Epithelial cell of prostate (primary cell): ENCODE measurements at regions not wholly inside any gene's neighbourhood (a gene's known extent, or its start where the extent isn't known, plus 50 kb on each side); places are given as distances from the start of the nearest gene placed in this dataset.
"Not testable (repeated sequence)": the region's sequence is repeated elsewhere in the genome, so short reads cannot be mapped to it uniquely, and the experiment has no call there.

Source experiments
- DNase-seq: peaks from one replicate; pipeline ENCODE4 v3.0.0-alpha.2; 2011; ENCODE audit warnings: low read depth, low spot score
- H3K27ac ChIP-seq: fragments of 450-650 bp; 2 replicates; pipeline ENCODE4 v1.5.1; 2017; ENCODE audit warnings: mild to moderate bottlenecking

DNA sequence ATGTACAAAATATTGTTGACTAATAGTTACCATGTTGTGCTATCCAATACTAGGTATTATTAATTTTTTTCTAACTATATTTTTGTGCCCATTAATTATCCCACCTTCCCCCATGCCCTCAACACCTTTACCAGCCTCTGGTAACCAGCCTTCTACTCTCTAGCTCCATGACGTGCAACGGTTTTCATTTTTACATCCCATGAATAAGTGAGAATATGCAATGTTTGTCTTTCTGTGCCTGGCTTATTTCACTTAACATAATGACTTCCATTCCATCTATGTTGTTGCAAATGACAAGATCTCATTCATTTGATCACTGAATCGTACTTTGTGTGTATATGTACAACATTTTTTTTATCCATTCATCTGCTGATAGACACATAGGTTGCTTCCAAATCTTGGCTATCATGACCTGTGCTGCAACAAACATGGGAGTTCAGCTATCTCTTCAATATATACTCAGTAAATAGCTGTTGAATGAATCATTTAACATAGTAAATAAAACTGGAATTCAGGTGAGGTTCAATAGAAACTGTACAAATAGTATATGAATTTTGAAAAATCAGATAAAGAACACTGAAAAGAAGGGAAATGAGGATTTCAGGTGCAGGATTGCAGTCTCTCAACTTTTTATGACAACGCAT, 509.0 kb upstream of the MIR17HG start:
- no peak for DNase-seq
- peak overlapping the region; percentile 98 for H3K27ac ChIP-seq

DNA sequence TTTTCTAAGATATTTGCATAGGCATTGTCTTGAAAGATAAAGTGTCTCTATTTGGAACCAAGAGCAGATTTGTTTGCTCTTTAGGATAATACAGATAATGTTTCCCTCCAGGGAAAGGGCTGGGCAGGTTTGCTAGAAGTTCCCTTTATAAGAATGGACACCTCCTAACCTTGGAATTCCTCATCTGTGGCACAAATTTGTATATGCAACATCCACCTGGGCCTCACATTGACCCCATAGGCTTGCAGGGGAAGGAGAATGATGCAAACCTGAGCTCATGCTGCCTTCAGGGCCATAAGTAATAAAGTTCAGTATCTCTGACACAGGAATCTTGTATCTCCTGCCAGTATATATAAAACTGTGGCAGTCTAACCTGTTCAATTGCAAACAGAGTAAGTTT, 508.4 kb upstream of the MIR17HG start:
- H3K27ac ChIP-seq, result peak overlapping the region; percentile 98
- DNase-seq, result peak; percentile 61

DNA sequence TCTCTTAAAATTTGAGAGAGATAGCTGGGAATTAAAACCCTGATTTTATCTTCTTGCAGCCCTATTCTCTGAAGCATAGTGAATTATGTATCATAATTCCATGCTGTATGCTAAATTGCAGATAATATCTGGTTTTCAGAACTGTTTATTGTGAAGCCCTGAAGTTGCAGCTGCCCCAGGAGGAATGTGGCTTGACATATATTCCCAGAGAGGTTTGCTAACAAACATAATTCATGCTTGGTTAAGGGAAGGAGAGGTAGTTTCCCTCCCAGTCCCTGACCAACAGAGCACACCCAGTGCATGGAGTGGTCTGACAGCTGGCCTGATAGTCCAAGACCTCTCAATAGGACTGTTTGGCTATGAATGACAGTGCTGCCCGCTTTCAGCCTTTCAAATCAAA, 500.6 kb upstream of the MIR17HG start:
- DNase-seq, result no peak

DNA sequence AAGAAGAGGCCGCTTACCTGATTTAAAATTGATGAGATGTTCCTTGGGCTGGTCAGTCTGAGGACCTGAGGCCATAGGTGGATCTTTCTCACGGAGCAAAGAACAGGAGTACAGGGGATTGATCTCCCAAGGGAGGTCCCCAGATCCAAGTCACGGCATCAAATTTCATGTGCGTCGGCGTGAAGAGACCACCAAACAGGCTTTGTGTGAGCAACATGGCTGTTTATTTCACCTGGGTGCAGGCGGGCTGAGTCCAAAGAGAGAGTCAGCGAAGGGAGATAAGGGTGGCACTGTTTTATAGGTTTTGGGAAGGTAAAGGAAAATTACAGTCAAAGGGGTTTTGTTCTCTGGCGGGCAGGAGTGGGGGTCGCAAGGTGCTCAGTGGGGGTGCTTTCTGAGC, 493.8 kb upstream of the MIR17HG start:
- DNase-seq, H3K27ac ChIP-seq: not testable (repeated sequence)

More for the DNA sequence above, 500.6 kb upstream of the MIR17HG start:
- no peak overlapping the region for H3K27ac ChIP-seq

DNA sequence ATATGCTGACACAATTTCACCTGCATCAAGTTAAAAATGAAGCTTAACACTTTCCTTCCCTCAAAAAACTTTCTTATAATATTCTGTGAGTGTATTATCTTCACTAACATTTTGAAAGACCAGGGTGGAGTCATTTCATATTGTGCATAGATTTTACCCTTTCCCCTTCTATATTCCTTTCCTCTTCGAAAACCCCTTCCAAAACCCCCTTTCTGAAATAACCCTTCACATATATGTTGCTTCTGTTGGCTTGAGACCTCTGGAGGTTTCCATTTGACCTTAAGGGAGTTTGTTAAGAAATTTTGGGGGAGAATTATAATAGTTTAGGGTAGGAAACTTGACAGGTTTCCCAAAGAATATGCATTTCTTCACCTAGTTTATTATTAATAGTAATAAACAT, 489.6 kb upstream of the MIR17HG start:
- no peak overlapping the region for H3K27ac ChIP-seq
- DNase-seq, result no peak

DNA sequence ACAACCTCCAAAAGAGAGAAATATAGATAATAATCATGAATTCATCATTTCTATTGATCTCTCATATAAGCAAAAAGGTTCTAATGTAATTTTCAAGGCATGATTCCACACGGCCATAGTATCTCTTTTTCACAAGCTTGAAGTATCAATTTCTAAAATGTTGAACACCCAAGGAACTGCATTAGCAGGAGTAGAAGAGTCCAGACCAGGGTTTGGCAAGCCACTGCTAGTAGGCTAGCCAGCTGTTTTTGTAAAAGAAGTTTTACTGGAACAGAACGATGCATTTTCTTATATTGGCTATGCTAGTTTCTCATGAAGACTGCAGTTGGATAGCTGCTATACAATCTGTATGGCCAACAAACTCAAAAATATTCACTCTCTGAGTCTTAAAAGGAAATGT, 481.5 kb upstream of the MIR17HG start:
- DNase-seq, result no peak
- no peak overlapping the region for H3K27ac ChIP-seq

DNA sequence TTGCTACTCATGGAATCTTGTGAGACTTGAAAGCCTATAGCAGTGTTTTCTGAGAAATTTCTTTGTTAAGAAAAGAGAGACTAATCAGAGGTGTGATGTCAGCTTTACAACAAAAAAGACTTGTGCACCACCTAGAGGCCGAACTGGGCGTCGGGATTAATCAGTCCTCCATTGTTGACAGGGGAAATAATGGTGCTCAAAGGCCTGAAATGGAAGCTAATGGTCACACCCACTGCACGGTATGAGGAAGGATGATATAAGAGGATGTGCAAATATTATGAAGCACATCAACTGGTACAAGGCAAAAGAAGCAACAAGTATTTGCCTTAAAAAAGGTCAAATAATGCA, 480.2 kb upstream of the MIR17HG start:
- DNase-seq, result peak; percentile 60
- H3K27ac ChIP-seq, result no peak overlapping the region

DNA sequence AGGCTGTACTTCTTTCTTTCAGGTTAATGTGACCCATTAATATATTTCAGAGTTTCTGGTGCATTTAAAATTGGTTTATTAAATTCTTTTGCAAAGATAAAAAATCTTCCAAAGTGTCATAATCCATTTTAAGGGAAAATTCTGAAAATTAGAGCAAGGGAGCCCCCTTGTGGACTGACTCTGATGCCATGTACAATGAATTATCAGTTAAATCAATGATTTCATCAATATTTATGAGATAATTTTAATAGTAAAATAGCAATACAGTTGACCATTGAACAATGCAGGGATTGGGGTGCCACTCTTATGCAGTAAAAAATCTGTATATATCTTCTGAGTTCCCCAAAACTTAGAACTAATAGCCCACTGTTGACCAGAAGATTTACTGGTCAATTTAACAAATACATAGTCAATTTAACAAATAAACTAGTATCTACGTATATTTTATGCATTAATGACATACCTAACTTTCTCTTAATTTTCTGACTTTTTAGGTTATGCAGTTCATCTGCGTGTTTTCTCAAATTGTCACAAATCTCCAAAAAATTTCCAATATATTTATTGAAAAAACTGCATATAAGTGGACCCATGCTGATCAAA, 479.1 kb upstream of the MIR17HG start:
- no peak overlapping the region for H3K27ac ChIP-seq

DNA sequence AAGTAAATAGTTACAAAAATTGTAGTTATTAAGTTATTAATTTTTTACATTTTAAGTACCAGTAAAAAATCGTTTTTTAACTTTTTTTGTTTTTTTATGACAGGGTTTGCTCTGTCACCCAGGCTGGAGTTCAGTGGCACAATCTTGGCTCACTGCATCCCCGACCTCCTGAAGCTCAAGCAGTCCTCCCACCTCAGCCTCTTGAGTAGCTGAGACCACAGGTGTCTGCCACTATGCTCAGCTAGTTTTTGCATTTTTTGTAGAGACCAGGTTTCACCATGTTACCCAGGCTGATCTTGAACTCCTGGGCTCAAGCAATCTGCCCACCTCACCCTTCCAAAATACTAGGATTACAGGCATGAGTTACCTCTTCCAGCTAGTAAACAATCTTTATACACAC, 477.9 kb upstream of the MIR17HG start:
- no peak overlapping the region for H3K27ac ChIP-seq
- DNase-seq, result no peak

More for the DNA sequence above, 479.1 kb upstream of the MIR17HG start:
- no peak for DNase-seq

DNA sequence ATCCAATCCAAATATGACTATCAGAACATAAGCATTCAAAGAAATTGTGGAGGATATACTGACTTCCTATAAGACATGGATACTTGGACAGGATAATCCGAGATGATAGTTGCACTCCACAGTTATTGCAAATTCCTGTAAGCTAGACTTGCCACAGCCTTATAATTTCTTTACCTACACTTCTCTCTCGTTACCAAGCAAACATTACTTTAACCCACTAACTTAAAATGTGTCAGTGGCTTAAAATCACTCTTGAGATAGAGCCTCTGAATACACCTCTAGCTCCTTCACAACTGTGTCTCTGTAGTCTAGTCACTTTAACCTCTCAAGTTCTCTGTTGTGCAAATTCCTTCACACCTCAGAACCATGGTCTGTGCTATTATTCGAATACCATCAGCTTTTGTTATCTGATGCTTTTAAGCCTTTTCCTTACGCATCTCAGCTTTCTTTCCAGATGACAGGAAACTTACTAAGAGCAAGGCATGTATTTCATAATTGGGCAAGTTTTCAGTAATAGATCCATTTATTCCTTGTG, 474.9 kb upstream of the MIR17HG start:
- no peak for DNase-seq
- no peak overlapping the region for H3K27ac ChIP-seq

DNA sequence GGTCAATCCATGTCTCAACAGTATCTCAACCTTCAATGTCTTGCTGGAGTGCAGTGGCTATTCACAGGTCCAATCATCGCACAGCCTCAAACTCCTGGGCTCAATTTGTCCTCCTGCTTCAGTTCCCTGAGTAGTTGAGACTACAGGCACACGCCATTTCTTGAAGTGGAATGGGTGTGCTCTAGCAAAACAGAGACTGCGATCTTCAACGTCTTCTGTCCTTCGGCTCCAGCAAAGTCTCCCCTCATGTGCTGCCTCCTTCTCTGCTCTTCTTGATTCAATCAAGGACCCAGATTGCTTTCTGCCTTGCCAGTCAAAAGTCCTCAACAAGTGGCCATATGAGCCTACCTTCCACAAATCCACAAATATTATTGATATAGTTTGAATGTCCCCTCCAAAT, 466.7 kb upstream of the MIR17HG start:
- DNase-seq, result no peak
- H3K27ac ChIP-seq, result no peak overlapping the region

DNA sequence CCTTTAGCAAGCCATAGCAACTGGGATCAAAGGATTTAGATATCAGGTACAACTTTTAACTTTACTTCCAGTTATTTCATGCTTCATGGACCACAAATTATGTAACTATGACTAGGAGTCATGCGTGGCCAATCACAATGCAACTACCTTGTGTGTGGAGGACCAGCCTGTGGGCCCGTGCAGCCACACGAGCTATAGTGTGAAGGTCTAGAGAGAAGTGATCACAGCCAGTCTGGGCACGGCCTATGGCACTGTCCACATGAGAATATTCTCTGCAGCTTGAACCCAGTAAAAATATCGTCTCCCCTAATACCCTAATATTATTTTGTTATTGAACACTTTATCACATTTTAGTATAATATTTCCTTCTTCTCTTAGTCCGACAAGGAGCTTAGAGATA, 464.9 kb upstream of the MIR17HG start:
- no peak overlapping the region for H3K27ac ChIP-seq
- no peak for DNase-seq

DNA sequence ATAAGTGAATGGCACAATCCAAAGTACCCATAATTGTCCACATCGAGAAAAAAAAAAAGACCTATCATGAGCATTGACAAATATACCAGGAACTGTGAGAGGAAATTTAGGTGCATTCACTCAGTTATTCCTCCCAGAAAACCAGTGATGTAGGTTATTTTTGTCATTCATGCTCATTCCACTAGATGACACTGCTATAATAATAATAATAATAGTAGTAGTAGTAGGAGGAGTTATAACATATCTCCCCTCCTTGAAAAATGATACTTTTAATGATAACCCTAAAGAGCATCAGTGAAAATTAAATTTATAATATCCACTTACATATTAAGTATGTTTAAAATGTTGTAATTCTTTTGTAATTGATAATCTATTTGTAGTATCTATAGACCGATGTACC, 463.9 kb upstream of the MIR17HG start:
- H3K27ac ChIP-seq, result no peak overlapping the region
- DNase-seq, result no peak

DNA sequence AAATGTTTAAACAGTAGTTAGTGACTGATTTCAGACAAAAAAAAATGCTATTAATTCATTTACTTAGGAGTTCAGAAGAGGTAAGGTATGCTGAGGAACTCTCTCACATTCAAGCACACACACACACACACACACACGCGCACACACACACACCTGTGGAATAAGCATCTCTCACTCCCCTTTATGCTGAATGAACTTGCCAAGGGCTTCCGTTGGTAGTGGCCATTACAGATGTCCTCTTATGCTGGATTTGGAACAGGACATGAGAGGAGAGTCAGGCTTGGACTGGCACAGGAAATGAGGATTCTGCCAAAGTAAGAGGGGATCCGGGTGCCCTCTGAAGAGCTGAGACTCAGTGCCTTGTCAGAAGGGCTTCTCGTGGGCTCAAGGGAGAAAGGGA, 463.4 kb upstream of the MIR17HG start:
- DNase-seq, result no peak

DNA sequence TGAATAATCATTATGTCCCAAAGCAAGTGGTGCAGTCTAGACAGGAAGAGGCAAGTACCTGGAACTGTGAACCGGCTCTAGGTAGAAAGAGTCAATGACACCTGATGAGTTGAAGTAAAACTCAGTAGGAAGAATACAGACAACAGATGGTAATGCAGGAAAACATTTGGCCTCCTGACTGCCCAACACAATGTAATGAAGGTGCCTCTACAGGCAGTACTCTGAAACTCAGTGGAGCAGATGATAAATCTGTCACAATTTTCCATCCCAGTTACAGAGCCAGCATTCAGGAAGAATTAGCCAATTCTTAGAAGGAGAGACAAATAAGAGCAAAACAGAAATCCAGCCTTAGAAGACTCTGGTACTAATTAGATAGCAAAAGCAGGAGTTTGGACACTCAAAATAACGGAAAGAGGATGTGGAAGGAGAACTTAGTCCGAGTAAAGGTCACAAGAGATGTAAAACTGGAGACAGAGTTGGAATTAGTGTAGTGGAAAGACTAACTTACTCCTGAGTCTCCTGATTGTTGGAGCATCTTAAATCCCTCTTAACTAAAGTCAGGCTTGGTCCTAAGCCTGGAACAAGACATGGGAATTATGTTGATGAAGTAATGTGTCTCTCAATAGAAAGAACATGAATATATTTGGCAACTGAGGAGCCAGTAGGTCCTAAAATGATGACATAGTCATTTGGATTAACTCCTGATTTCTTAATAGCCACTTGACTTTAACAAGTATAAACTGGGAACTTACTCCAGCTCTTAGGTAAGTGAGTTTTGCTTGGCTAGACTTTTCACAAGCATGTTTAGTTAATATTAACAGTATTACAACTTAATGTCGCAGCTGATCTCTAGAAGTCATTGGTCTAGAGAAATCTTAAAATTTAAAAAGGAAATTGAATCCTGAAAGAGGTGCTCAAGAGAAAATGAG, 457.3 kb upstream of the MIR17HG start:
- DNase-seq, result no peak
- no peak overlapping the region for H3K27ac ChIP-seq

More for the DNA sequence above, 463.4 kb upstream of the MIR17HG start:
- no peak overlapping the region for H3K27ac ChIP-seq

DNA sequence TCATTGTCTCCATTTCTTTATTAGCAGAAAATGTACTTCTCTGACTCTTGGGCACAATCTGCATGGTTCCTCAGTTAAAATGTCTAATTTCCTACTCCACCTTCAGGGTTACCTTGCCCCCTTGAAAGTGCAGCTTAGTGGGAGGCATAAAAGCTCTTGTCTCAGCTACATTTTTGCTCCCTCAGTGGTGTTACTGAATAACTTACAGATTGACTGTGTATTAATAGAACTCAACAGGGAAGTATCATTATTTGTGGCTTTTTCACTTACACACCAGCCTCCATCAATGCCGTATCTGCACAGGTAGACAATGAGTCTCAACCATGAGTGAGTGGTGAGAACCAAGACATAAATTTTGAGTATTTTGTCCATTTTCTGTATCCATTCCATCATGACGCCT, 456.2 kb upstream of the MIR17HG start:
- no peak overlapping the region for H3K27ac ChIP-seq
- DNase-seq, result no peak

DNA sequence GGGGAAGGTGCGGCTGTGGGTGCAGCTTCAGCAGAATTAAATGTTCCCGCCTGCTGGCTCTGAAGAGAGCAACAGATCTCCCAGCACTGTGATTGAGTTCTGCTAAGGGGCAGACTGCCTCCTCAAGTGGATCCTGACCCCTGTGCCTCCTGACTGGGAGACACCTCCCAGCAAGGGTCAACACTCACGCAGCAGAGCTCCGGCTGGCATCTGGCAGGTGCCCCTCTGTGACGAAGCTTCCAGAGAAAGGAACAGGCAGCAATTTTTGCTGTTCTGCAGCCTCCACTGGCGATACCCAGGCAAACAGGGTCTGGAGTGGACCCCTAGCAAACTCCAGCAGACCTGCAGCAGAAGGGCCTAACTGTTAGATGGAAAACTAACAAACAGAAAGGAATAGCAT, 454.3 kb upstream of the MIR17HG start:
- H3K27ac ChIP-seq, DNase-seq: not testable (repeated sequence)

DNA sequence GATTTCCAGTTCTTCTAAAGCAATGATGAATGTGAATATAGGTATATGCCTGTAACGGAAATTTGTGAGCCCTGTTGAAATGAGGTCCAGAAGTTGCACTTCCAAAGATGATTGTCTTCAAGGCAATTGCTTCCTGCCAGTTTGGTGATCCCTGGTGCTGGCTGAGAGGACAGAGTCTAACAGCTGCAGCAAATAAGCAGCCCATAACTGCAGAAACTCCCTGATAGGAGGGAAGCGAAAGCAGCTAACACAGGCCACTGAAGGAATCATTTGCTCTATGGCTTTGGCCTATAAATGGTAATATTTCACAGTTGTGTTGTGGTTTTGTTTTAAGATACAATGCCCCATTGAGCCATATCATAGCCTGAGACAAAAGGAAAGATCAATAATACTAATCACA, 451.5 kb upstream of the MIR17HG start:
- H3K27ac ChIP-seq, result no peak overlapping the region
- DNase-seq, result no peak

DNA sequence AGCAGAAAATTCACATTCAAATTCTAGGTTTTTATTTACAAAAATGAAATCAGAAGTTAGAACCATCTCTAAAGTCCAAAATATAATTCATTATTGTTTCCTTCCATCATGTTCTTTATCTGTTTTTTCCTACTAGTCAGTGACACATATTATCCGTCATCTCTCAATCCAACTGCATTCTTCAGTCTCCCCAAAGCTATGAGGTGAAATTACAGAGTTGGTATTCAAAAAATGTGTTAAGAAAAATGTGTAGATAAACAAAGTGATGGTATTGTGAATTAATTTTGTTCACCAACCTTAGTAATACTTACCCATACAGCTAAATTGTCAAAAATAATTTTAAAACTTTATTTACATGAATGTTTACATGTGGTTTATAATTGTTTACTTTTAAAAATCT, 448.7 kb upstream of the MIR17HG start:
- no peak for DNase-seq
- H3K27ac ChIP-seq, result no peak overlapping the region

DNA sequence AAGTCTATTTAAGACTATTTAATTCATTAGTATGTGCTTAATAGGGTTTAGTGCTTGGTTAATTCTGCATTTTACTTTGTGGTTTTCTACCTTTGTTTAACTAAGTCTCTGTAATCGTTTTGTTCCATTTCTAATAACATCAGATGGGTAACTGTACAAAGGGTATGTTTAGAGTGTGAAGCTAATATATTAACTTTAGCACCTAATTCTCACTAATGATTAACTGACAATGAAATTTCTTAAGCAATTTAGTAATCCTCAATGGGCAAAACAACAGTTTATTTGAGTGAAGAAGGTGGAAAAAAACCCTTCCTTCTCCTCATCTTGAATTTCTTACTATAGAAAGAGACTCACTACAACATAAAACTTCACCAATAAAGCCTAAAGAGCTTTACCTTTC, 448.1 kb upstream of the MIR17HG start:
- no peak overlapping the region for H3K27ac ChIP-seq
- no peak for DNase-seq

DNA sequence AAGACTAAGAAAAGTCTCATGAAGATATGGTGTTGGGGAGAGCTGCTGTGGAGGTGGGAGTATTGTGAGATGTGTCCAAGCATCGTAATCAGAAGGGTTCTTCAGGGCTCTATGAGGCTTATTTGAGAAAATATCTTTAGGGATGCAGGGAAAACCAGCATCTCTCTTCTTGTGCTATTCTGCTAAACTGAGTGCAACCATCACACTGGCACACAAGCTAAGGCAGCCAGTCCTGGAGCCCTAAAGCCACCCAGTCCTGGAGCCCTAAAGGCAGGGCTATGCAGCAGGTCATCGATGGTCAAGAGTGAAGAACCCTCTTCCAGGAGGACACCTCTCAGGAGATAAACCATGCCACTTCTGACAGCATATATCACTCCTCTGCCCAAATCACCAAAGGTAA, 445.2 kb upstream of the MIR17HG start:
- DNase-seq, result no peak
- H3K27ac ChIP-seq, result no peak overlapping the region
